ENCODE measurements at regions not wholly inside any gene's neighbourhood (a gene's known extent, or its start where the extent isn't known, plus 50 kb on each side); places are given as distances from the start of the nearest gene placed in this dataset.

DNA sequence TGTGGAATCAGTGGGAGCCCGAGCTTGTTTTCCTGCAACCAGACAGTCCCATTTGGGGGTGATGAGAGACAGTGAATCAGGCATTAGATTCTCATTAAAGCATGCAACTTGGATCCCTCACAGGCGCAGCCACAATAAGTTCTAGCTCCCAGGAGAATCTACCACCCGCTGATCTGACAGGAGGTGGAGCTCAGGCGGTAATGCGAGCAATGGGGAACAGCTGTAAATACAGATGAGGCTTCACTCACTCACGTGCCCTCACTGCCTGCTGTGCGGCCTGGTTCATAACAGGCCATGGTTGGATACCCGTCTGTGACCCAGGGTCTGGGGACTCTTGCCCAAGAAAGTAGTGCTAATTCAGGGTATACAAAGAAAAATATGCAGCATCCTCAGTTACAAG is 144.8 kb upstream of the RGPD4 start:
- Histone ChIP-seq H3K36me3 (replicated peaks) (no peaks in the 10 kb centered on the region), H3K27ac (no peak overlapping the region), H3K27me3 (replicated peaks) (no peaks in the 10 kb centered on the region), H3K4me3 (ENCODE audit: low read depth, low read length) (no peak overlapping the region)
- DNase-seq, result peak; percentile 60
- TF ChIP-seq, protein P1, sequence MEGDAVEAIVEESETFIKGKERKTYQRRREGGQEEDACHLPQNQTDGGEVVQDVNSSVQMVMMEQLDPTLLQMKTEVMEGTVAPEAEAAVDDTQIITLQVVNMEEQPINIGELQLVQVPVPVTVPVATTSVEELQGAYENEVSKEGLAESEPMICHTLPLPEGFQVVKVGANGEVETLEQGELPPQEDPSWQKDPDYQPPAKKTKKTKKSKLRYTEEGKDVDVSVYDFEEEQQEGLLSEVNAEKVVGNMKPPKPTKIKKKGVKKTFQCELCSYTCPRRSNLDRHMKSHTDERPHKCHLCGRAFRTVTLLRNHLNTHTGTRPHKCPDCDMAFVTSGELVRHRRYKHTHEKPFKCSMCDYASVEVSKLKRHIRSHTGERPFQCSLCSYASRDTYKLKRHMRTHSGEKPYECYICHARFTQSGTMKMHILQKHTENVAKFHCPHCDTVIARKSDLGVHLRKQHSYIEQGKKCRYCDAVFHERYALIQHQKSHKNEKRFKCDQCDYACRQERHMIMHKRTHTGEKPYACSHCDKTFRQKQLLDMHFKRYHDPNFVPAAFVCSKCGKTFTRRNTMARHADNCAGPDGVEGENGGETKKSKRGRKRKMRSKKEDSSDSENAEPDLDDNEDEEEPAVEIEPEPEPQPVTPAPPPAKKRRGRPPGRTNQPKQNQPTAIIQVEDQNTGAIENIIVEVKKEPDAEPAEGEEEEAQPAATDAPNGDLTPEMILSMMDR (IDR thresholded peaks at IDR 0.05; ENCODE audit: low read depth, low read length, missing control alignments), result no peak
- in situ Hi-C loops (cut with HindIII; ENCODE audit: low pct_ligation_motif_present, low sequenced_read_pairs), result no loop called here

DNA sequence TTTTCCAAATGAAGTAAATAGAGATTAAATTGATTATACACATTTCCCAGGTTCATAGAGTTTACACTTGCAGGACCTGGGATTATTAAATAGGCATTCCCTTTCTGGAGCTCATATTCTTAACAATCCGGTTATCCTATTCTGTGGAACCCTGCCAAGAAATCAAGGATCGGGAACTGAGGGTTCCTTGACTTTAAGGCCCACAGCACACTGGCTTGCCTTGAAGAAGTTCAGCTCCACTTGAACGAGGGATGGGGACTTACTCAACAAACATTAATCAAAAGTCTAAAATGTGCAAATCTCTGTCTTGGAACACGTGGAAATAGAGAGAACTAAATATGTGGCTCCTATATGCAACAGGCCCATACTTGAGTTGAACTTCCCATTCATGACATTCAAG is 142.3 kb upstream of the RGPD4 start:
- DNase-seq, result no peak
- Histone ChIP-seq H3K4me3 (ENCODE audit: low read depth, low read length) (no peak overlapping the region), H3K27me3 (replicated peaks) (no peaks in the 10 kb centered on the region), H3K36me3 (replicated peaks) (no peaks in the 10 kb centered on the region), H3K27ac (no peak overlapping the region)
- in situ Hi-C loops (cut with HindIII; ENCODE audit: low pct_ligation_motif_present, low sequenced_read_pairs), result no loop called here
- TF ChIP-seq, protein P1 (IDR thresholded peaks at IDR 0.05; ENCODE audit: low read depth, low read length, missing control alignments), result no peak

DNA sequence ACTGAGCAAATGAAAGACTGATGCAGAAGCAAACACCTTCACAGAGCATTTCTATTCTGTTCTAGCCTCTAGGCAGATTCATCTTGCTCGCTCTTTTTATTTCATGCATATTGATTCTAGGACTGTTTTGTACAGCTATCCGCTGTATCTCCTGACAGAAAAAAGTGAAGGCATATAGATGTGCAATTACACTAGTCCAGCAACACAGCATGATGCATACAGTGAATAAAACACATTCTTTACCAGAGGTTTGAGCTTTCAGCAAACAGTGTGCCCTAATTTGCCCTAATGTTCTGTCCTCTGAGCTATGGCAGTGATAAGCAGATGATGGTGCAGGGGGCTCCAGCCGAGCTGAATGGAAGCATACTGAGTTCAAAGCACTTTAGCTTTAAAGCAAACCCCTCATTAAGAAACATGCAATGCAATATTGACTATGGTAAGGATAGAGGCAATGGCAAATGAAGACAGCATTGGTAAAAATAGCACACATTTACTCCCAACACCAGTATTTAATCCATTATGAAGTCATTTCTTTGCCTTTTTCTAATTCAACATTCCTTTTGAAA is 141.2 kb upstream of the RGPD4 start:
- TF ChIP-seq, protein P1 (IDR thresholded peaks at IDR 0.05; ENCODE audit: low read depth, low read length, missing control alignments), result no peak
- no peaks in the 10 kb centered on the region for H3K27me3 ChIP-seq (replicated peaks)
- no peaks in the 10 kb centered on the region for H3K36me3 ChIP-seq (replicated peaks)
- H3K27ac ChIP-seq, result no peak overlapping the region
- no peak for DNase-seq
- in situ Hi-C loops (cut with HindIII; ENCODE audit: low pct_ligation_motif_present, low sequenced_read_pairs), result no loop called here
- no peak overlapping the region for H3K4me3 ChIP-seq (ENCODE audit: low read depth, low read length)

DNA sequence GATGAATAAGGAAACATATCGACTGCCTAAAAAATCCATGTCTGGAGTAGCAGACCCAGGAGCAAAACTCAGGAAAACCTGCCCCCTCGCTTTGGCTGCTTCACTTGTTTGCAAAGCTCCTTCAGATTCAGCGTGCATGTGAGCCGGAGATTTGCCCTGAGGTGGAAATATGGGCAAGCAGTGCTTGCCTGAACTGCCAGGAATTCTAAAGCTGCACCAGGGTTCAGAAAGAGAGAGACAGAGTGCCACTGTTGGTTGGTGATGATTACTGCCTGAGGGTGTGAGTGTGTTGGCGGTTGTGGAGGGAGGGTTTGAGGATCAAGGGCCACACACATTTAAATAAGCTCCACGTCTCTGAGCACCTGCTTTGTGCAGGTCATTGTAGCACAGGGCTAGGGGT is 139.6 kb upstream of the RGPD4 start:
- H3K4me3 ChIP-seq (ENCODE audit: low read depth, low read length), result no peak overlapping the region
- no peak overlapping the region for H3K27ac ChIP-seq
- H3K36me3 ChIP-seq (replicated peaks), result no peaks in the 10 kb centered on the region
- no peaks in the 10 kb centered on the region for H3K27me3 ChIP-seq (replicated peaks)
- no peak for DNase-seq
- in situ Hi-C loops (cut with HindIII; ENCODE audit: low pct_ligation_motif_present, low sequenced_read_pairs), result no loop called here
- TF ChIP-seq, protein P1 (IDR thresholded peaks at IDR 0.05; ENCODE audit: low read depth, low read length, missing control alignments), result no peak

DNA sequence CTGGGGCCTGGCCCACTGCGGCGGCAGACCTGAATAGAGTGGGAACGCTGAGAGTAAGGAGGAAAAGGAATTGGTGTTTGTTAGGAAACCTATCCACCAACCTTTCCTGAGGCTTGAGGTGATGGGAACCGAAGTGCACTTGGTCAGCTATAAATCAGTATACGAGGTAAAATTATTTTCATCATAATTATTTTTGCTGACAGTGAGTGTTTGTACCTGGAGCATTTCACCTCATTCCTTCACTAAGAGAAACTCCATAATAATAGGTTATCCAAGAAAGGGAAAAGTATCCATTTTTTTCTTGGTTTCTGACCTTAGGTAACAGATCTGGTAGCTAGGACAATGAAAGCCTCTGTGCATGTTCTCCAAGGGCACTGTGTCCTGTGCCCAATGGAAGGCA is 138.6 kb upstream of the RGPD4 start:
- no peak overlapping the region for H3K4me3 ChIP-seq (ENCODE audit: low read depth, low read length)
- no peak for DNase-seq
- no peaks in the 10 kb centered on the region for H3K27me3 ChIP-seq (replicated peaks)
- H3K27ac ChIP-seq, result no peak overlapping the region
- in situ Hi-C loops (cut with HindIII; ENCODE audit: low pct_ligation_motif_present, low sequenced_read_pairs), result no loop called here
- TF ChIP-seq, protein P1 (IDR thresholded peaks at IDR 0.05; ENCODE audit: low read depth, low read length, missing control alignments), result no peak
- H3K36me3 ChIP-seq (replicated peaks), result no peaks in the 10 kb centered on the region

DNA sequence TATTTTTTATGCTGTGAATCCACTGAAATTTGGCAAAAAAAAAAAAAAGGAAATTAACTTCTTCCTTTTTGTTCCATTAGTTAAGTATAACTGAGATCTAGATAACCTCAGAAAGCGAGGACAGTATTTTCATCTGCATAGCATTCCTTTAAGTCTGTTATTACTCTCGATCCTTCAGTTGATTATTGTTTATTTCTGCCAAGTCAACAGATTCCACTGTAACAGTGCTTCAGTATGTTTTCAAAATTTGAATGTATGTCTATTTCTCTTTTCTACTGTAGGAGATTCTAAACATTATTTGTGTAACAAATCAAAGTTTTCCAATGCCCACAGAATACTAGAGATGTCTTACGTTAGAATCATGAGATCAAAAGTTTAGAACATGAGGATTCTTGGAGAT is 133.1 kb upstream of the RGPD4 start:
- in situ Hi-C loops (cut with HindIII; ENCODE audit: low pct_ligation_motif_present, low sequenced_read_pairs), result no loop called here
- Histone ChIP-seq H3K27ac (no peak overlapping the region), H3K4me3 (ENCODE audit: low read depth, low read length) (no peak overlapping the region), H3K27me3 (replicated peaks) (no peaks in the 10 kb centered on the region), H3K36me3 (replicated peaks) (no peaks in the 10 kb centered on the region)
- DNase-seq, result no peak
- TF ChIP-seq, protein P1 (IDR thresholded peaks at IDR 0.05; ENCODE audit: low read depth, low read length, missing control alignments), result no peak

All from brain microvascular endothelial cell (primary cell).